ENCODE measurements at regions not wholly inside any gene's neighbourhood (a gene's known extent, or its start where the extent isn't known, plus 50 kb on each side); places are given as distances from the start of the nearest gene placed in this dataset.

- H3K27me3 ChIP-seq, result no peaks in the 10 kb centered on the region
- TF ChIP-seq, protein P1, sequence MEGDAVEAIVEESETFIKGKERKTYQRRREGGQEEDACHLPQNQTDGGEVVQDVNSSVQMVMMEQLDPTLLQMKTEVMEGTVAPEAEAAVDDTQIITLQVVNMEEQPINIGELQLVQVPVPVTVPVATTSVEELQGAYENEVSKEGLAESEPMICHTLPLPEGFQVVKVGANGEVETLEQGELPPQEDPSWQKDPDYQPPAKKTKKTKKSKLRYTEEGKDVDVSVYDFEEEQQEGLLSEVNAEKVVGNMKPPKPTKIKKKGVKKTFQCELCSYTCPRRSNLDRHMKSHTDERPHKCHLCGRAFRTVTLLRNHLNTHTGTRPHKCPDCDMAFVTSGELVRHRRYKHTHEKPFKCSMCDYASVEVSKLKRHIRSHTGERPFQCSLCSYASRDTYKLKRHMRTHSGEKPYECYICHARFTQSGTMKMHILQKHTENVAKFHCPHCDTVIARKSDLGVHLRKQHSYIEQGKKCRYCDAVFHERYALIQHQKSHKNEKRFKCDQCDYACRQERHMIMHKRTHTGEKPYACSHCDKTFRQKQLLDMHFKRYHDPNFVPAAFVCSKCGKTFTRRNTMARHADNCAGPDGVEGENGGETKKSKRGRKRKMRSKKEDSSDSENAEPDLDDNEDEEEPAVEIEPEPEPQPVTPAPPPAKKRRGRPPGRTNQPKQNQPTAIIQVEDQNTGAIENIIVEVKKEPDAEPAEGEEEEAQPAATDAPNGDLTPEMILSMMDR (IDR thresholded peaks at IDR 0.05), result no peak
- TF ChIP-seq POLR2A (IDR thresholded peaks at IDR 0.05), result no peak
Observed at GRCh38 chr11:95374105-95374504, 143.1 kb upstream of the SESN3 start.

DNA sequence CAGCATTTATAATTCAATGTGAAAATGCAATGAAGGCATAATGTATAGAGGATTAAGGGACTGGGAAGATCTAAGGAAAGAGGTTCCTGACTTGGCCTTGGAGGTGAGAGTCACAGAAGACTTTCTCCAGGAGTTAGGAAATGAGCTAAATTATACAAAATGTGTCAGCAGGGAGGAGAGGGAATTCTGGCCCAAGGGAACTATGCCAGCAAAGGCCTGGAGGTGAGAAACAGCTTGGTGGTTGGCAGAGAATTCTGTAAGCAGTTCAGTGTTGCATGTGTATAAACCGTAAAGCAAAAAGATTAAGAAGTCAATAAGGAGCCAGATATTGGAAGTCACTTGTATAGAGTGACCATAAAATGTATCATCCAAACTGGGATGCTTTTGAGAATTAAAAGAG is 142.2 kb upstream of the SESN3 start:
- intact Hi-C loops (cut with DNase I), result no loop called here
- Histone ChIP-seq H3K9me3 (no peaks in the 10 kb centered on the region), H3K4me1 (peaks cover 0 to 2% (median 0%) of the 10 kb centered on the region in 3 donors), H3K4me3 (no peak overlapping the region), H3K27me3 (no peaks in the 10 kb centered on the region), H3K36me3 (no peaks in the 10 kb centered on the region), H3K27ac (no peak overlapping the region)
- WGBS, 2 donors, result 87% methylated on average over 1 of the region's 1 CpG
- no peak for DNase-seq
- TF ChIP-seq, protein P1 (IDR thresholded peaks at IDR 0.05), result no peak
- no peak for TF ChIP-seq POLR2A (IDR thresholded peaks at IDR 0.05)

More at GRCh38 chr11:95374105-95374504, 143.1 kb upstream of the SESN3 start:
- no peak for DNase-seq
- no peak overlapping the region for H3K27ac ChIP-seq
- intact Hi-C loops (cut with DNase I), result no loop called here
- H3K36me3 ChIP-seq, result no peaks in the 10 kb centered on the region
- H3K4me1 ChIP-seq, result peaks cover 0 to 2% (median 0%) of the 10 kb centered on the region in 3 donors
- WGBS, 2 donors, result 71 to 78% methylated on average over 4 of the region's 4 CpGs
- H3K4me3 ChIP-seq, result no peak overlapping the region
- no peaks in the 10 kb centered on the region for H3K9me3 ChIP-seq

GRCh38 chr11:95372097-95372656 is 141.2 kb upstream of the SESN3 start:
- no peak for DNase-seq
- Histone ChIP-seq H3K4me1 (peaks cover 0 to 2% (median 0%) of the 10 kb centered on the region in 3 donors), H3K36me3 (no peaks in the 10 kb centered on the region), H3K27ac (no peak overlapping the region), H3K27me3 (no peaks in the 10 kb centered on the region), H3K4me3 (no peak overlapping the region), H3K9me3 (no peaks in the 10 kb centered on the region)
- intact Hi-C loops (cut with DNase I), result no loop called here
- no peak for TF ChIP-seq POLR2A (IDR thresholded peaks at IDR 0.05)
- TF ChIP-seq, protein P1 (IDR thresholded peaks at IDR 0.05), result no peak
- WGBS, 2 donors, result 82 to 85% methylated on average over 1 of the region's 1 CpG

DNA sequence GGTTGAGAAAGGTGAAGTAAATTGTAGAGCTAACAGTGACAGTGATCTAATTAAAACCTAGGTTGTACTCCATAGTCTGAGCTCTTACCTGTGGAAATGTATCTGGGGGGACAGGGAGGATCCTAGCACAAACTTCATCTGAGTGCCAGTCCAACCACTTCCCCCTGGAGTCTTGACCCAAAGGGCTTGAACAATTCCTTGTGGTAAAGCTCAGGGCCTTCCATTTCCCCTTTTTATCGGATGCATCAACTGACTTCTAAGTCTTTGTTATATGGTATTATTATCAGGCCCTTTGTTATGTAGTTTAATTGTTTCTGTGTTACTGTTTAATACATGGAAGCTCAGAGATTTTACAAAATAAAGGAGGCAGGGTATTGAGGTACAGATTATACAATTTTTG is 140.2 kb upstream of the SESN3 start:
- no peak for TF ChIP-seq POLR2A (IDR thresholded peaks at IDR 0.05)
- TF ChIP-seq, protein P1 (IDR thresholded peaks at IDR 0.05), result no peak
- Histone ChIP-seq H3K27me3 (no peaks in the 10 kb centered on the region), H3K4me1 (peaks cover 0 to 2% (median 0%) of the 10 kb centered on the region in 3 donors), H3K36me3 (no peaks in the 10 kb centered on the region), H3K9me3 (no peaks in the 10 kb centered on the region), H3K4me3 (no peak overlapping the region), H3K27ac (no peak overlapping the region)
- DNase-seq, result no peak
- intact Hi-C loops (cut with DNase I), result no loop called here
- WGBS, 2 donors, result 71 to 88% methylated on average over 1 of the region's 1 CpG

- peaks cover 0 to 22% (median 12%) of the 10 kb centered on the region in 3 donors for H3K4me1 ChIP-seq
- H3K9me3 ChIP-seq, result no peaks in the 10 kb centered on the region
- intact Hi-C loops (cut with DNase I), result no loop called here
- H3K4me3 ChIP-seq, result no peak overlapping the region
- H3K27ac ChIP-seq, result no peak overlapping the region
- no peaks in the 10 kb centered on the region for H3K36me3 ChIP-seq
- no peak for TF ChIP-seq POLR2A (IDR thresholded peaks at IDR 0.05)
- TF ChIP-seq, protein P1 (IDR thresholded peaks at IDR 0.05), result no peak
- 64 to 80% methylated on average over 4 of the region's 4 CpGs for WGBS, 2 donors
- DNase-seq, result no peak
- no peaks in the 10 kb centered on the region for H3K27me3 ChIP-seq
Observed at GRCh38 chr11:95367726-95368125, 136.7 kb upstream of the SESN3 start.

Data from esophagus squamous epithelium (tissue), 5 donors.